GM19351 (cell line): ENCODE measurements at regions not wholly inside any gene's neighbourhood (a gene's known extent, or its start where the extent isn't known, plus 50 kb on each side); places are given as distances from the start of the nearest gene placed in this dataset.
"Not testable (repeated sequence)": the region's sequence is repeated elsewhere in the genome, so short reads cannot be mapped to it uniquely, and the experiment has no call there.

Experiments used
- ATAC-seq: cut with Tn5 transposase; IDR thresholded peaks from one replicate; pipeline ENCODE4 v1.9.1; 2021; ENCODE audit warnings: mild to moderate bottlenecking, moderate library complexity; ENCODE audit not compliant: unreplicated experiment

DNA sequence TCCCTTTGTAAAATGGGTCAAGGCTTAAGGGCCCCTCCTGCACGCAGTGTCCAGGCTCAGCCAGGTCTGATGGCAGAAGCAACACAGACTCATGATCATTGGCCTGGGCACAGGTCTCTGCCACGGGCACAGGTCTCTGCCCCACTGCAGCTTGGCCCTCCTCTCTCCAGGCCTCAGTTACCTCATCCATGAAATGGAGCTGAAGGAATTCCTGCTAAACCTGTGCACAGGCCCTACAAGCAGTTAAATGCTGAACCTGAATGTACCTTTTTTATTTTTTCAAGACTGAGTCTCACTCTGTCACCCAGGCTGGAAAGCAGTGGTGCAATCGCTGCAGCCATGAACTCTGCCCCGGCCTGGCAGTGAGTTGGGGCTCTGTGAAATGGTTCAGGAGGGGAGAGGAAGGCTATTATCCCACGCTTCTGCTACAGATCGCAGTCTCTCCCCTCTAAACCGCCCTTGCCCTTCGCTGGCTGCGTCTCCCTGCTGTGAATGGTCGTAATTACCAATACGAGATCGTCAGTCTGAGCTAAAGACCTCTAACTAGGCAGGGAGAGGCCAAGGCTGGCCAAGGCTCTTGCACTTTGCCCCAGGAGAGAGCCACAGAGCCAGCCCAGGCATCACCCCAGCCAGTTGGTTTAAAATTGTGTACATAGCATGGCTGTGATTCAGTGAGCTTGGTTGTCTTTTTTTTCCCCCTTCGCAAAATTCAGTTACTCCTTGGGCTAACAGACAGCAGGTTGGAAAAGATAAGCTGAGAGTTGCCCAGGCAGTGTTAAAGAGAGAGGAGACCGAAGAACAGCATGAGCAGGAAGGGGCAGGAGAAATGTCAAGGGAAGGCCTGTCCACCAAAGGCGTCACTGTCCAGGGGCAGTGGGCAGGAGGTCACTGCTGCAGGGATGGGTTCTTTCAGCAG, 93.0 kb upstream of the KCTD7 start:
- no peak for ATAC-seq

DNA sequence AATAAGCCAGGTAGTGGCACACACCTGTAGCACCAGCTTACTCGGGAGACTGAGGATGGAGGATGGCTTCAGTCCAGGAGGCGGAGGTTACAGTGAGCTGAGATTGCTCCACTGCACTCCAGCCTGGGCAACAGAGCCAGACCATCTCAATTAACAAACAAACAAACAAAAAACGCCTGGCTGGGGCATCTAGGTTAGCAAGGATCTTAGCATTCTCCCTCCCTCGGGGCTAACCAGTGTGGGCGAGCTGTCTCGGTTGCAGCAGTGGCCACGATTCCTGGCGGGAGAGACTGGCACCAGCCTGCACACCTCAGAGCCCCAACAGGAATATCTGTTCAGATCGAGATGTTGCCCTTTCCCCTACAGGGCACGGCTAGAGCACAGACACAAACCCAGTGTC, 91.3 kb upstream of the KCTD7 start:
- no peak for ATAC-seq

DNA sequence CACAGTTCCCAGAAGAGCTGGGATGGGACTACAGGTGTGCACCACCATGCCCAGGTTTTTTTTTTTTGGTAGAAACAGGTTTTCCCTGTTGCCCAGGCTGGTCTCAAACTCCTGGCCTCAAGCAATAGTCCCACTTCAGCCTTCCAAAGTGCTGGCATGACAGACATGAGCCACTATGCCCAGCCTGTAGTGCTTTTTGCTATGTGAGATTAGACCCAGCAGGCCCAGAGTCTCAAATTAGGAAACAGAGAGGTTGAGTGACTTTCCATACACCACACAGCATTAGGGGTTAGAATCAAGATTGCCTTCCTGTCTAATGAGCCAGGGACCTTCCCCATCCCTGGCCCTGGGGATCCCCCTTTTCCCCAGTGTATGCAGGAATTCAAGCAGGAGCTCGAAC, 90.8 kb upstream of the KCTD7 start:
- ATAC-seq = no peak

DNA sequence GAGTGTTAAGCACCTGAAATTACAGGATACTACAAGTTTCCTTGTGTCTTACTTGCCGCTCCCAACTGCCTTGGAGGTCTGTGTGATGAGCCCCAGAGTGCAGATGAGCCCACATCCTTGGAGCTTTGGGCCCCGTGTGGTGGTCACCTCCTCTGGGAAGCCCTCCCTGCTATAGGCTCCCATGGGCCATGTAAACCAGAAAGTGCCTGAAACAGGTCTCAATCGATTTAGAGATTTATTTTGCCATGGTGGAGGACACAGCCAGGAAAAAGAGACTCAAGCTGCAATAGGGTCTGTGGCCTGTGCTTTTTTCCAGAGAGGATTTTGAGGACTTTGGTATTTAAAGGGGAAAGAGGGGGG, 89.4 kb upstream of the KCTD7 start:
- no peak for ATAC-seq

DNA sequence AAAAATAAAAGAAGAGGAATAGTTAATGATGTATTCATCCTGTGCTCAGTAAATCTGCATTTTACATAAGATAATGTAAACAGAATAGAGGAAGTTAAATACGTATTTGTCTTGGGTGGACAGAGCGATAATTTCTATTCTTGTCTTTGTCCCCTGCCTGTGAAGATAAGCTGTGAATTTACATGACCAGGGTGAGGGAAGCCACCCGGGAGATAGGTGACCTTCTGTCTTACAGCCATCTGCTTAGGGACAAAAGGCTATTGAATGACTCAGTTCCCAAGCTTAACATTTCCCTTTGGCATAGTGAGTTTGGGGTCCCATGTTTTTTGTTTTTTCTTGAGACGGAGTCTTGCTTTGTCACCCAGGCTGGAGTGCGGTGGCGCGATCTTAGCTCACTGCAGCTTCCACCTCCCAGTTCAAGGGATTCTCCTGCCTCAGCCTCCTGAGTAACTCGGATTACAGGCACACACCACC, 88.7 kb upstream of the KCTD7 start:
- ATAC-seq = no peak

DNA sequence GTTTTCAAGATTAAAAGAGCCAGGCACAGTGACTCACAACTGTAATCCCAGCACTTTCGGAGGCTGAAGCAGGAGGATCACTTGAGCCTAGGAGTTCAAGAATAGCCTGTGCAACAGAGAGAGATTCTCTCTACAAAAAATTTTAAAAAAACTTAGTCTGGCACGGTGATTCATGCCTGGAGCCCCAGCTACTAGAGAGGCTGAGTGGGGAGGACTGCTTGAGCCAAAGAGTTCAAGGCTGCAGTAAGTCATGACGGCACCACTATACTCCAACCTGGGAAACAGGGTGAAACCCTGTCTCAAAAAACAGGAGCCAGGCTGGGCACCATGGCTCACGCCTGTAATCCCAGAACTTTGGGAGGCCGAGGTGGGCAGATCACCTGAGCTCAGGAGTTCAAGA, 86.6 kb upstream of the KCTD7 start:
- no peak for ATAC-seq

DNA sequence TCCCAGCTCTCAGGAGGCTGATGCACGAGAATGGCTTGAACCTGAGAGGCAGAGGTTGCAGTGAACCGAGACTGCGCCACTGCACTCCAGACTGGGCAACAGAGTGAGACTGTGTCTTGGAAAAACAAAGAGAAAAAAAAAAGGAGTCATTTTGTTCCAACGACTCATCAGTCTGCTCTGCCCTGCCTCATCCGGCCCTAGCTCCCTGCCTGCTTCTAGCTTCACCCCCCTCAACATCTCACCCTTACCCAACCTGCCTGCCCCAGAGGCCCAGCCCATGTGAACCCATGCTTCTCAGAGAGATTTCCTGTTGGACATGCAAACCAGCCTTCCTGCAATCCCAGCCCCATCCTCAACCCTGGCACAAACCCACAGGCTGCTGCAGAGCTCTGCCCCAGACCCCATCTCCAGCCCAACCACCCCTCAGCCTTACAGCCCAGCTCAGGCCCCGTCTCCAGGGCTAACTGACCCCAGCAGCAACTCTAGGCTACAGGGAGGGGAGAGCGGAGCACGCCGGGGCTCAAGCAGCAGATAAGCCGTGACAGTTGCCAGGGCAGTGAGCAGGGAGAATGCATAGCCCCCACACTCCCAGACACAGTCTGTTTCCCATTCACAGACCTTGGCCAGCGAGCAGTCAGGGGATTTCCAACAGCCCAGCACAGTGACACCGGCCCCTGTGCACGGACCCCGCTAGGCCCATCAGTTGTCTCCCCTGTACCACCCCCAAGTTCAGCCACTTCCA, 86.0 kb upstream of the KCTD7 start:
- no peak for ATAC-seq

DNA sequence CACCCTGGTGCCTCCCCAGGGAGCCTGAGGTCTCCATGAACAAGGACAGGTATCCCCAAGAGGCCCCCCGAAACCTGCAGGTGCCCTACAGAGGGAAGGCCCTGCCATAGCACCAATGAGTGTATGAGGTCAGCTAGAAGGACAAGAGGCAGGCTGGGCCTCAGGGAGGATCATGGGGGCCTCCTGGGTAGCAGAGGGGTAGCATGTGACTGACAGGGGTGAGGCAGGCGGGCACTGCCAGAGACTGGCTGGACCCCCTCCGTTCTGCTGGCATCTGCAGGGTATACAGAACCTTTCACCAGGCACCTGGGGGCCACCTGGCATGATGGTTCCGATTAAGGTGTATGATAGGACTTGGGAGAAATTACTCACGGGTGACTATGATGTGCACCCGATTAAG, 79.2 kb upstream of the KCTD7 start:
- no peak for ATAC-seq

DNA sequence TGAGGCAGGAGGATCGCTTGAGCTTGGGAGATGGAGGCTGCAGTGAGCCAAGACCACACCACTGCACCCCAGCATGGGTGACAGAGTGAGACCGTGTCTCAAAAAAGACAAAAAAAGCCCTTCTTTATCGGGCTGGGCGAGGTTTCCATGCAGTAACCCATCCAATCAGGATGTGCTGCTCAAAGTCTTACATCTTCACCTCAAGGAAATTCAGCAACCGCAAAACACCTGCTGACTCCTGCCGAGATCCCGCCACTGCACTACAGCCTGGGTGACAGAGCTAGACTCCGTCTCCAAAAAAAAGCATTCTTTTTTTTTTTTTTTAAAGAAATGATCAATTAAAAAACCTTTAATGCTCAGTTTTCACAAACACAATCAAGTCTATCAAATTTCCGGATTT, 75.7 kb upstream of the KCTD7 start:
- ATAC-seq = no peak

DNA sequence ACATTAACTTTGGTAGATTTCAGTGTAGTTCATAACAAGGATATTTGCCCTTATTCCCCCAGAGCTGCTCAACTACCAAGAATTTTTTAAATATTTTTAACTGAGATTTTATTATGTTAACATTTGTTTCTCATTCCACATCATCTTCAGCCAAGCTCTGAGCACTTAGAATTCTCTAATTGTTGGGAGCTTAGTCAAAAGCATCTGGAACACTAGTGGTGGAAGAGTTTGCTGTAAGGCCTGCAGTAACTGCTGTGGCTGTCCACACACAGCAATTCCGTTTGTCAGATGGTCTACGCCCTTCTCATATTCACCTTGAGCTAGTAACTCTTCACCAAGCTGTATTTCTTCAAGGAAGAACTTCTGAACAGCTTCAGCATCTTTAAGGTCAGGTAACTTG, 75.0 kb upstream of the KCTD7 start:
- ATAC-seq = not testable (repeated sequence)

DNA sequence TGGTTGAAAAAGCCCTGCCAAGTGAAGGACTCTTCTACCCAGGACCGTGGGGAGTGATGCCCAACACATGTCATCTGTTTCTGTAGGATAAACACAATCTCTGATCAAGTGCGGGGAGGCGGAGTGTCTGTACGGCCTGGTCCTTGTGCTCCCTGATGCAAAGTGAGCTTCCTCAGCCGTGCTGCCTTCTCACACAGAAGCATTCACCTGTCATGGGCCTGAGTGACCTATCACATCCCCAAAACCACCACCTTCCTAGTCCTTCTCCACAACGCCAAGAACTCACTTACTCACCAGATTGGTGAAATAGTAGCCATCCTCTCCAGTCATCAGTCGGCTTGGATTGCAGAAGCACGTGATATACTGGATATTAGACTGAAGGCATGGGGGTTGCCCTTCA, 74.4 kb upstream of the KCTD7 start:
- ATAC-seq = not testable (repeated sequence)

DNA sequence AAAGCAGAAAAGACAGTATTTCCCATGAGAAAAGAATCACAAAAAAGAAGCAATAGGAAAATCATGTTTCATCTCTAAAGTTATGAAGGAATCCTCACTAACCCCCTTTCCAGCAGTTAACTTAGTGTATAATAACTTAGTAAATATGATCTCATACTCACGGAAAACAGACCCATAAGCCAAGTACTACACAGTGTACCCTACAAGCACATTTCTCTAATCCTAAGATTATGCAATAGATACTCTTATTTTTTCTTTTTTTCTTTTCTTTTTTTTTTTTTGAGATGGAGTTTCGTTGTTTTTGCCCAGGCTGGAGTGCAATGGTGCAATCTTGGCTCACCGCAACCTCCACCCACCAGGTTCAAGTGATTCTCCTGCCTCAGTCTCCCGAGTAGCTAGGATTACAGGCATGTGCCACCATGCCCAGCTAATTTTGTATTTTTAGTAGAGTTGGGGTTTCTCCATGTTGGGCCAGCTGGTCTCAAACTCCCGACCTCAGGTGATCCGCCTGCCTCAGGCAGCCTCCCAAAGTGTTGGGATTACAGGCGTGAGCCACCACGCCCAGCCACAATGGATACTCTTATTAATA, 73.7 kb upstream of the KCTD7 start:
- ATAC-seq = not testable (repeated sequence)

DNA sequence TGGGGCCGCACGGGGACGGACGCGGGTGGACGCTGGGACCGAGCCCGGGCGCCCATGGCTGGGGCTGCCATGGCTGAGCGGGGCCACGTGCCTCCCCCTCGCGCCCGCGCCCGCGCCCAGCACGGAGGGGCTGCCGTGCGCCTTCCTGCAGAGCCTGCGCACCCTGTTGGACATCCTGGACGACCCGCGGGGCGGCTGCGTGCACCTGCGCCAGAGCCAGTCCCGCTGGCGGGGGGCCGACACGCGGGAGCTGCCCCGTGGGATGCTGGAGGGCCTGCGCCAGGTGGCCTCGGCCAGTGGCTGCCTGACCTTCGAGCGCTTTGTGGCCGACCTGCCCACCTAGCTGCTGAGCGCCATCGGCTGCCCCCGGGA, 72.5 kb upstream of the KCTD7 start:
- ATAC-seq = no peak

DNA sequence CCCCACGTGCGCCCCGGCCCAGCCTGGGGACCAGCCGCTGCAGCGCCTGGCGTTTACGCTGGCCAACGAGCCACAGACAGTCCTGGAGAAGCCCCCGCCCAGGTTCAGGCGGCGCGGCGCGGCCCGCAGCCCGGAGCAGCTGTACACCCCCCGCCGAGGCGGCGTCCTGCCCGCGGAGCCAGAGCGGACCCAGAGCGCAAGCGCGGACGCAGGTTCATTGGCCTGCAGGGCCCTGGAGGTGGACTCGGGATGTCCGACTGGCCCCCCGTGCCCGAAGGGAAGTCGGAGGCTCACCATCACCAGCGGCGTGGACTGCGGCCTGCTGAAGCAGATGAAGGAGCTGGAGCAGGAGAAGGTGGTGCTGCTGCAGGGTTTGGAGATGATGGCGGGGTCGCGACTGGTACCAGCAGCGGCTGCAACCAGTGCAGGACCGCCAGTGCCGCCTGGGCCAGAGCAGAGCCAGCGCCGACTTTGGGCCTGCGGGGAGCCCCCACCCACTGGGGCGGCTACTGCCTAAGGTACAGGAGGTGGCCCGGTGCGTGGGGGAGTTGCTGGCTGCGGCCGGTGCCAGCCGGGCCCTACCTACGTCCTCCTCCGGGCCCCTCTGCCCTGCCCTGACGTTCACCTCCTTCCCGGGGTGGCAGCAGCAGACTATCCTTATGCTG, 72.0 kb upstream of the KCTD7 start:
- ATAC-seq = no peak

DNA sequence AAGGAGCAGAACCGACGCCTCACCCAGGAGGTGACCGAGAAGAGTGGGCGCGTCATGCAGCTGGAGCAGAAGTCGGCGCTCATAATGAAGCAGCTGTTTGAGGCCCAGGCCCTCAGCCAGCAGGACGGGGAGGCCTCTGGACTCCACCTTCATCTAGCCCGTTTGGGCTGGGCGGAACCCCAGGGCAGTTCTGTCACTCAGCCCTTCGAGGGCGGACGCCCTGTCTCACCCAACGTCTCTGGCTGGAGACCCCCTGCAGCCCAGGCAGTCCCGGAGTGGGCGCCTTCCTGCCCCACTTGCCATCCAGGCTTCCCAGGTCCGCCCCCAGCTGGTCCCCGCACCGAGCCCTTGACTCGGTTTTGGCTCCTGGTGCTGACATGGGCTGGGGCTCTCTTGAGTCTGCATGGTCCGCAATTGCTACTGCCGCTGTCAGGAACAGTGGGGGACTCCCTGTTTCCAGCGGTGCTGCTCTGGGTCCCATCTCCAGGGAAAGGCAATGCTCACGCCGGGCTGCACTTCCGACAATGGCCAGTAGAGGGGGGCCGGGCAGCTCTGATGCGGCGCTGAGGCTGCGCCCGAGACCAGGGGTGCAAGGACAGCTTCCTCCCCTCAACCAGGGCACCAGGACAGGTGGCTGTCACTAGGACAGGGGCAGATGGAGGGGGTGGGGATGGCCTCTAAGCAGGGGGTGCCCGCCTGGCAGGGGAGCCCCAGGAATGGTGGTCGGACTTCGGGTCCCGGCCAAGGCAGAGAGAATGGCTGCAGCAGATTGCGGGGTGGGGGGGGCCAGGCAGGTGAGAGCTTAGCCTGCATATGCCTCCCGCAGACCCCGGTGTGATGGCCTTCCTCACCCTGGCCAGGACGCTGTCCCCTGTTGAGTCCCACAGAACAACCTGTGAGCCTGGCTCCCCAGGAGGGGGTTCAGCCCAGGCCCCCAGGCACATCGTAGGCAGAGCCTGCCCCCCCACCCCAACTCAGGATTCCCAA, 71.2 kb upstream of the KCTD7 start:
- ATAC-seq = peak; percentile 78

DNA sequence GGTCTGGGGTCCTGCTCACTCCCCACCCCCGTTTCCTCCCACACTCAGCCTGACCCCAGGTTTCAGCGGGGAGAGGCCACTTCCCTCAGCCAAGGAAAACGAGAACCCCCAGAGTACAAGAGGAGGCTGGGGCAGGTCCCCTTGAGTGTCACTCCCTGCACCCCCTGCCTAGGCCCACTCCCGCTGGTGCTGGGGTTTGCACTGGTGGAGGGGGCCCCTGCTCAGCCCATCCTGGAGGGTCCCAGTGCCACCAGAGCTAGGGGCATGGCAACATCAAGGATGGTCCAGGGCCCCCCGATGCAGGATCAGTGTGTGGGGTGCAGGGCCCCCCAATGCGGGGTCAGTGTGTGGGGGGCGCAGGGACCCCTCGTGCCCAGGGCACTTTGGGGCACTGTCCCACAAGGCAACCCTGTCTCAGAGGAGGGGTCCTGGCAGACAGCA, 70.5 kb upstream of the KCTD7 start:
- ATAC-seq = no peak

DNA sequence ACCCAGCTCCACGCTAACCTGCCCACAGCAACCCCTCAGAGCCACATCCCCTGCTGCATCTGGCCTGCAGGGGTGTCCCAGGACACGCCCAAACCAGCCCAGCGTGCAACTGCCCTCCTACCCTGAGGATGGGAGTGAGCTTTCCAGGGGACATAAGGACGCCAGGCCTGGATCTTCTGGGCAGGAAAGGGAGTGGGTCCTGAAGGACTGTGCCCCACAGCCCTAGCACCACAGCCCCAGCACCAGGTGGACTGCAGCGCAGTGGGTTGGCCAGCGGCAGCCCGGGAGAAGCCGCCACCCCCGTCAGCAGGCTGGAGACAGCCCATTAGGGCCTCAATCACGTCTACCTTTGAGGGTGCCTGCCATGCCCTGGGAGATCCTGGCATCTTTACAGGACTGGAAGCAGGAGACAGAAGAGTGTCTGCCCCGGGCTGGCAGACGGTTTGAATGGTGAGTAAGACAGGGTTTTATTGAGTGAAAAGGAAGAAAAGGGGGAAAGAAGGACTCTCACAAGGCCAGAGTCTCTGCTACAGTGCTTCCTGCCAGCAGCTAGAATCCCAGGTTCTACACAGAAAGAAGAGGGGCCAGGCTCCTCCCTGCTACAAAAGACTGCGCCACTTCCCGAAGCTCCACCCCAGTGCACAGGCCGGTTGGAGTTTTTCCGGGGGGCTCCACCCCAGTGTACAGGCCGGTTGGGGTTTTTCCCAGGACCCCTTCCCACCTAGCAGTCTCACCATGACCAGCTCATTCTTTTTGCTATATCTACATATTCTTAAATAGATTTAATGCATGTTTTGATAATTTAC, 69.8 kb upstream of the KCTD7 start:
- no peak for ATAC-seq

DNA sequence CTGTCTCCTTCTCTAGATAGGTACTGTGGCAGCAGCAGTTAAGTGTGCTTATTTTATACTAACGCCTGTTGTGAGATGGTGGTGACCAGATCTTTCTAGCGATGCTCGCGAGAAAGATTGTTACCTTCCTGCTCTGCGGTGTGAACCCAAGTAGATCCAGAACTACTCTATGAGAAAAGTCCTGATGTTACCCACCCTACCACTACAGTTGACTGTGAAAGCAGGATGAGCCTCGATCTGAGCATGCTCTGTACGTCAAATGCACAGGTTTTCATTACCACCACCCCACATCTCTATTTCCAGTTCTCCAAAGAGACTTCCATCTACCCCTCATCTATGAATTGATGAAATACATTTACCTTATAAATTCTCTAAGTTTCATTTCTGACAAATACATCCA, 64.6 kb upstream of the KCTD7 start:
- ATAC-seq = no peak

DNA sequence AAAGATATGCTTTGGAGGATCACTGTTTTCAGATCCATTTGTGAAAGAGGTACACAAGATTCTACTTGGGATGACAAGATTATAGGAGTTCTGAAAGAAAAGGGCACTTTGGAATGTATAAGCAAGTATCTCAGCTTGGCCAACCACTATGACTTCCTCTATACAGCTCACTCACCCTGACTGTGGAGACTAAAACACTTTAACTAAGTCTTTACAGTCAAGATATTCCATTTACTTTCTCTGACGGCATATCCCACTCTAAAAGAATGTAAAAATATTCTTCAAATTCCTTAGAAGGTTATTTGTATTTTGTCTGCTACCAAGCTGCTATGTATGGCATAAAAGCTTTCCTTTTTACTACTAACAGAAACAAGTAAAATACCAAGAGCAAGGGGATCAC, 58.5 kb upstream of the KCTD7 start:
- not testable (repeated sequence) for ATAC-seq
